LNCaP clone FGC (cell line): ENCODE measurements at regions not wholly inside any gene's neighbourhood (a gene's known extent, or its start where the extent isn't known, plus 50 kb on each side); places are given as distances from the start of the nearest gene placed in this dataset.

Experiments
- DNase-seq: peaks from one replicate; pipeline ENCODE4 v3.0.0-alpha.2; 2011; ENCODE audit warnings: low read depth
- H3K4me3 ChIP-seq: 2 replicates; pipeline ENCODE4 v1.5.1; 2011; ENCODE audit warnings: mild to moderate bottlenecking, low read depth, low read length, control low read depth
- CTCF ChIP-seq: IDR thresholded peaks from 2 replicates; pipeline ENCODE4 v1.5.1; 2012; ENCODE audit warnings: mild to moderate bottlenecking; ENCODE audit not compliant: control insufficient read depth, insufficient read depth; ENCODE audit errors: extremely low read depth

GRCh38 chr3:159817126-159817525 lies 171.5 kb upstream of the IL12A start:
- H3K4me3 ChIP-seq, result no peak overlapping the region
- DNase-seq, result no peak
- TF ChIP-seq CTCF, result no peak

GRCh38 chr3:159817571-159817970 lies 171.1 kb upstream of the IL12A start:
- DNase-seq, result no peak
- no peak for TF ChIP-seq CTCF
- no peak overlapping the region for H3K4me3 ChIP-seq

GRCh38 chr3:159818399-159818798 lies 170.2 kb upstream of the IL12A start:
- 0 out of 2 replicates have a peak, but pooled peaks have one; percentile 20 for TF ChIP-seq CTCF
- DNase-seq, result no peak
- H3K4me3 ChIP-seq, result no peak overlapping the region

GRCh38 chr3:159818997-159819500 lies 169.6 kb upstream of the IL12A start:
- no peak overlapping the region for H3K4me3 ChIP-seq
- no peak for DNase-seq
- no peak for TF ChIP-seq CTCF

GRCh38 chr3:159819676-159820075 lies 169.0 kb upstream of the IL12A start:
- no peak for DNase-seq

GRCh38 chr3:159821110-159821509 lies 167.5 kb upstream of the IL12A start:
- H3K4me3 ChIP-seq, result no peak overlapping the region
- DNase-seq, result no peak
- TF ChIP-seq CTCF, result no peak

More at GRCh38 chr3:159819676-159820075, 169.0 kb upstream of the IL12A start:
- no peak for TF ChIP-seq CTCF
- no peak overlapping the region for H3K4me3 ChIP-seq

- no peak for DNase-seq
- H3K4me3 ChIP-seq, result no peak overlapping the region
- TF ChIP-seq CTCF, result no peak
Measured at GRCh38 chr3:159821736-159822135, 166.9 kb upstream of the IL12A start.
